Retinal pigment epithelial cell (primary cell): ENCODE measurements at regions not wholly inside any gene's neighbourhood (a gene's known extent, or its start where the extent isn't known, plus 50 kb on each side); places are given as distances from the start of the nearest gene placed in this dataset.

Experiments used
- DNase-seq: peaks from one replicate; pipeline ENCODE4 v3.0.0-alpha.2; 2010; ENCODE audit warnings: low read depth
- H3K4me3 ChIP-seq: 2 replicates; pipeline ENCODE4 v1.5.1; 2011; ENCODE audit warnings: mild to moderate bottlenecking, low read length, control low read depth, moderate library complexity
- CTCF ChIP-seq: conservative IDR thresholded peaks from 2 replicates; pipeline ENCODE4 v1.5.1; 2011; ENCODE audit warnings: low read depth, low read length, control low read depth, inconsistent platforms

- TF ChIP-seq CTCF, result no peak
- no peak for DNase-seq
- H3K4me3 ChIP-seq, result no peak overlapping the region
These were observed 86.9 kb upstream of the SIMC1 start for GRCh38 chr5:176151281-176151680.

GRCh38 chr5:176152191-176152929, 85.9 kb upstream of the SIMC1 start:
- DNase-seq, result no peak
- no peak overlapping the region for H3K4me3 ChIP-seq
- no peak for TF ChIP-seq CTCF

- DNase-seq, result no peak
- no peak overlapping the region for H3K4me3 ChIP-seq
- no peak for TF ChIP-seq CTCF
These were observed 85.3 kb upstream of the SIMC1 start for GRCh38 chr5:176152930-176153311.

- DNase-seq, result no peak
- TF ChIP-seq CTCF, result no peak
- H3K4me3 ChIP-seq, result no peak overlapping the region
These were observed 84.5 kb upstream of the SIMC1 start for GRCh38 chr5:176153741-176154140.

- no peak for DNase-seq
- no peak overlapping the region for H3K4me3 ChIP-seq
- TF ChIP-seq CTCF, result no peak
These were observed 83.4 kb upstream of the SIMC1 start for GRCh38 chr5:176154821-176155220.

- H3K4me3 ChIP-seq, result no peak overlapping the region
- no peak for DNase-seq
- TF ChIP-seq CTCF, result no peak
These were observed 82.3 kb upstream of the SIMC1 start for GRCh38 chr5:176155922-176156359.

- no peak for TF ChIP-seq CTCF
- H3K4me3 ChIP-seq, result no peak overlapping the region
- DNase-seq, result no peak
These were observed 80.6 kb upstream of the SIMC1 start for GRCh38 chr5:176157656-176158055.
